CD4-positive, alpha-beta memory T cell (primary cell): ENCODE measurements at regions not wholly inside any gene's neighbourhood (a gene's known extent, or its start where the extent isn't known, plus 50 kb on each side); places are given as distances from the start of the nearest gene placed in this dataset.

Experiments used
- CTCF ChIA-PET: fragments of 350-600 bp; sonication (Branson Sonifier 250); formaldehyde crosslinking; loops from one replicate; lab custom pipeline; 2021; ENCODE audit warnings: inconsistent platforms; ENCODE audit not compliant: partially characterized antibody; lab: Charles Lee
- POLR2A ChIA-PET: fragments of 350-600 bp; sonication (Branson Sonifier 250); formaldehyde crosslinking; loops from one replicate; lab custom pipeline; 2021; ENCODE audit not compliant: partially characterized antibody; lab: Charles Lee
- DNase-seq, 5 donors: peaks; one replicate each; pipeline versions ENCODE4 v3.0.0 to v3.0.0-alpha.2; 2020 to 2022; ENCODE audit warnings: mixed read lengths in 1 of 5
- H3K27ac ChIP-seq: one replicate; pipeline ENCODE4 v1.7.0; 2013; ENCODE audit warnings: low read depth, low read length
- H3K27me3 ChIP-seq: 2 replicates; pipeline ENCODE4 v1.7.0; 2013; ENCODE audit warnings: mild to moderate bottlenecking, low read length, moderate library complexity; ENCODE audit not compliant: insufficient read depth
- H3K36me3 ChIP-seq: 2 replicates; pipeline ENCODE4 v1.7.0; 2013; ENCODE audit warnings: mild to moderate bottlenecking, low read length, moderate library complexity; ENCODE audit not compliant: insufficient read depth
- H3K4me1 ChIP-seq: 2 replicates; pipeline ENCODE4 v1.7.0; 2013; ENCODE audit warnings: mild to moderate bottlenecking, low read length, moderate library complexity; ENCODE audit not compliant: insufficient read depth
- H3K4me3 ChIP-seq, 2 donors: one replicate each; pipeline ENCODE4 v1.7.0; 2013; ENCODE audit warnings: low read length in 2 of 2, mild to moderate bottlenecking in 1 of 2
- H3K9me3 ChIP-seq, 2 donors: one replicate each; pipeline ENCODE4 v1.7.0; 2013; ENCODE audit warnings: low read length in 2 of 2, control low read depth in 1 of 2; ENCODE audit not compliant: control insufficient read depth in 1 of 2
- H3K27ac Mint-ChIP-seq, 7 donors: one replicate each; pipeline ENCODE4 v1.8.0; 2020 to 2021; ENCODE audit warnings: mixed read lengths in 7 of 7, mild to moderate bottlenecking in 6 of 7, inconsistent platforms in 3 of 7, moderate library complexity in 3 of 7
- H3K27me3 Mint-ChIP-seq, 2 donors: one replicate each; pipeline ENCODE4 v1.8.0; 2020 to 2021; ENCODE audit warnings: mixed read lengths in 2 of 2
- H3K36me3 Mint-ChIP-seq, 2 donors: one replicate each; pipeline ENCODE4 v1.8.0; 2020 to 2021; ENCODE audit warnings: mixed read lengths in 2 of 2, inconsistent platforms in 1 of 2, mild to moderate bottlenecking in 1 of 2
- H3K4me1 Mint-ChIP-seq, 4 donors: one replicate each; pipeline ENCODE4 v1.8.0; 2020 to 2021; ENCODE audit warnings: mixed read lengths in 4 of 4, mild to moderate bottlenecking in 1 of 4
- H3K4me3 Mint-ChIP-seq, 8 donors: one replicate each; pipeline ENCODE4 v1.8.0; 2020 to 2021; ENCODE audit warnings: mixed read lengths in 8 of 8, mild to moderate bottlenecking in 7 of 8, moderate library complexity in 6 of 8, inconsistent platforms in 3 of 8
- H3K9me3 Mint-ChIP-seq, 8 donors: one replicate each; pipeline ENCODE4 v1.8.0; 2020 to 2021; ENCODE audit warnings: mixed read lengths in 8 of 8, mild to moderate bottlenecking in 5 of 8, inconsistent platforms in 3 of 8, moderate library complexity in 1 of 8
- intact Hi-C: fragments of 100-400 bp; cut with micrococcal nuclease; formaldehyde crosslinking; loops from one replicate; pipeline ENCODE4 v1.15.1; 2023

DNA sequence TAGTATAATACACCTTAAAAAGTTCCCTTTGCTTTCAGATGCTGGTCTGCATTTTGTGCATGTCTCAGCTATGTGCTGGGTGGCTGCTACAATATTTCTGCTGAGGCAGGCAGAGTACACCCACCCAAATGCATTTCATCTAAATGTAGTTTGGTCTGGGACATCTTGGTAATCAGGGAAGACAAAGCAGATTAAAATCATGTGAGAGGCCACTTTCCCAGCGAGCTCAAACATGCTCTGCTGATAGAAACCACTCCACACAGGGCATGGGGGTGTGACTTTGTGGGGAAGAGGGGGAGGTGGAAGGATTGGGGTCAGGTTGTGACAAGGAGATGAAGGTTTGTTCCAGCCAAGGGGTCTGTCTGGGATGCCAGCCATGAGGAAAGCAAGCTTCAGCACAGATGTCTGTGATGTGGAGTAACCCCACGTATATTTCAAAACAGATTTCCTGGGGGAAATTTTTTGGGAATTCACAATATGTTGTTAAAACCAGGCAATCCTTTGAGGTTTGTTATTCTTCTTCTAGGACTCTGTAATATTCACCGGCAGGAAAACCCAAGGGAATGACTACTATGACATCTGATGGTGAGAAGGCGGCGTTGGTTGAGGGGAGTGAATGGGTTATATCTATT is 255.1 kb upstream of the FGGY start:
- no peaks in the 10 kb centered on the region for H3K9me3 Mint-ChIP-seq
- intact Hi-C loops: no loop called here
- Histone ChIP-seq H3K36me3 (no peaks in the 10 kb centered on the region), H3K27ac (no peak overlapping the region), H3K9me3 (no peaks in the 10 kb centered on the region), H3K4me3 (no peak overlapping the region), H3K4me1 (peaks cover 28% of the 10 kb centered on the region), H3K27me3 (no peaks in the 10 kb centered on the region)
- no peak for DNase-seq
- POLR2A ChIA-PET: no interaction called here
- H3K36me3 Mint-ChIP-seq: no peaks in the 10 kb centered on the region
- CTCF ChIA-PET: interaction anchor here (0.7 kb wide), 1 partner anchor 258 kb away, joined by 3 read pairs; the partner anchor contains the start of gene JUN
- H3K27me3 Mint-ChIP-seq: no peaks in the 10 kb centered on the region
- H3K4me1 Mint-ChIP-seq: peaks cover 27 to 42% (median 31%) of the 10 kb centered on the region in 4 donors
- peak overlapping the region in 1 of 7 donors; percentile 3 for H3K27ac Mint-ChIP-seq
- H3K4me3 Mint-ChIP-seq: no peak overlapping the region

DNA sequence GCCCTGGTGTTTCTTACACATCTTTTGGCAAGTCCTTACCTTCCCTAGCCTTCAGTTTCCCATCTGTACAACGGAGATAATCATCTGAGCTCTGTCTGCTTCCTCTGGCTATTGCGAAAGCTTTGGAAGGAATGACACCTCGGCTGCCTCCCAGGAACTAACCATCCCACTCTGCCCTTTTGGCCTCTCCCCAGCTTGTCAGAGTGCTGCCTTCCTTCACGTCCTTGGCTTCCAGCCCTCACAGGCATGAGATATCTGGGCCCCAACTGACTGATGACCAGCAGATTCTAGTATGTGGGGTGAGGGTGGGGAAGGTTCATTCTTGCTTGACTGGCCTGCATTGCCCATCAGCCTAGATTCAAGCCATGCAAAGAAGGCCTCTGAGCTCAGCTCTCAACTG is 253.1 kb upstream of the FGGY start:
- Mint-ChIP-seq H3K4me1 (peaks cover 32 to 59% (median 41%) of the 10 kb centered on the region in 4 donors), H3K4me3 (no peak overlapping the region), H3K27ac (peak overlapping the region in 1 of 7 donors; percentile 27), H3K27me3 (no peaks in the 10 kb centered on the region), H3K36me3 (no peaks in the 10 kb centered on the region), H3K9me3 (no peaks in the 10 kb centered on the region)
- ChIA-PET POLR2A (interaction anchor here (1.9 to 4.8 kb wide), 2 partner anchors 24 to 259 kb away, joined by 6 to 33 read pairs; partner anchors contain the start of gene JUN), CTCF (no interaction called here)
- intact Hi-C loops: no loop called here
- no peak overlapping the region for H3K4me3 ChIP-seq
- no peaks in the 10 kb centered on the region for H3K36me3 ChIP-seq
- no peak overlapping the region for H3K27ac ChIP-seq
- peaks cover 38% of the 10 kb centered on the region for H3K4me1 ChIP-seq
- no peaks in the 10 kb centered on the region for H3K9me3 ChIP-seq
- DNase-seq: no peak
- H3K27me3 ChIP-seq: no peaks in the 10 kb centered on the region

DNA sequence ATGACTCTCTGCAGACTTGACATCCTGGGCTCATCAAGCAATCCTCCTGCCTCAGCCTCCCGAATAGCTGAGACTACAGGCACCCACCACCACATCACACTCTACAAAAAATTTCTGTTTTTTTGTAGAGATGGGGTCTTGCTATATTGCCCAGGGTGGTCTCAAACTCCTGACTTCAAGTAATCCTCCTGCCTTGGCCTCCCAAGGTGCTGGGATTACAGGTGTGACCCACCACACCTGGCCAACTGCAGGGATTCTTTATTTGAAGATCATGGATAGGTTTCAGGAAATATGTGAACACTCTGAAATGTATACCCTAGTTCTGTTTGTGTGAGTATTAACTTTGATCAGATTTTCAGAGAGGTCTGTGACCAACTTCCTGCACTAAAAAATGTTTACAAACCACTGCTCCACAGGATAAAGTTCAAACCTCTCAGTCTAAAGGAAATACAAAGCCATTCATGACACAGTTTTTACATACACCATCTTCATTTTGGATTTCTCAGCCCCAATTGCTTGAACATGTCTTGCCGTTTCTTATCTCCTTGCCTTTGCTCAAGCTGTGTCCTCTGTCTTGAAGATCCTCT is 252.3 kb upstream of the FGGY start:
- peaks cover 38% of the 10 kb centered on the region for H3K4me1 ChIP-seq
- H3K4me1 Mint-ChIP-seq: peaks cover 32 to 59% (median 41%) of the 10 kb centered on the region in 4 donors

DNA sequence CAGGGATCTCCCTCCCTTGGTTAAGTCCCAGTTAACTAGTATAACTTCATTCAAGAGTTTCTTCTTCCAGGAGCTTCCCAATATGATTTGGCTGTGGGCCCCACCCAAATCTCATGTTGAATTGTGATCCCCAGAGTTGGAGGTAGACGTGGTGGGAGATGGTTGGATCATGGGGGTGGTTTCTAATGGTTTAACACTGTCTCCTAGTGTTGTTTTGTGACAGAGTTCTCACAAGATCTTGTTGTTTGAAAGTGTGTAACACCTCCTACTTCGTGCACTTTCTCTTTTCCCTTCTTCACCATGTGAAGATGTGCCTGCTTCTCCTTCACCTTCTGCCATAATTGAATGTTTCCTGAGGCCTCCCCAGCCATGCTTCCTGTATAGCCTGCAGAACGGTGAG is 251.8 kb upstream of the FGGY start:
- Mint-ChIP-seq H3K4me1 (peaks cover 32 to 59% (median 41%) of the 10 kb centered on the region in 4 donors), H3K27me3 (no peaks in the 10 kb centered on the region), H3K4me3 (peak overlapping the region in 7 of 8 donors; percentile 7 to 77 (median 61)), H3K27ac (peak overlapping the region; percentile 13 to 89 (median 83)), H3K9me3 (no peaks in the 10 kb centered on the region), H3K36me3 (no peaks in the 10 kb centered on the region)
- Histone ChIP-seq H3K27me3 (no peaks in the 10 kb centered on the region), H3K27ac (peak overlapping the region; percentile 4), H3K9me3 (no peaks in the 10 kb centered on the region), H3K36me3 (no peaks in the 10 kb centered on the region), H3K4me1 (peaks cover 38% of the 10 kb centered on the region), H3K4me3 (no peak overlapping the region)
- CTCF ChIA-PET: interaction anchor here (1.5 kb wide), 1 partner anchor 103 kb away, joined by 4 read pairs; no protein-coding TSS in a partner anchor
- POLR2A ChIA-PET: interaction anchor here (1.9 to 4.8 kb wide), 2 partner anchors 25 to 260 kb away, joined by 6 to 33 read pairs; partner anchors contain the start of gene JUN
- no peak for DNase-seq
- intact Hi-C loops: no loop called here

More for the DNA sequence above, 252.3 kb upstream of the FGGY start:
- Mint-ChIP-seq H3K9me3 (no peaks in the 10 kb centered on the region), H3K36me3 (no peaks in the 10 kb centered on the region), H3K4me3 (peak overlapping the region in 7 of 8 donors; percentile 7 to 77 (median 61)), H3K27me3 (no peaks in the 10 kb centered on the region), H3K27ac (peak overlapping the region; percentile 13 to 89 (median 83))
- no peaks in the 10 kb centered on the region for H3K9me3 ChIP-seq
- no peaks in the 10 kb centered on the region for H3K27me3 ChIP-seq
- DNase-seq: peak in 4 of 5 donors; percentile 10 to 23 (median 20)
- peak overlapping the region; percentile 4 for H3K27ac ChIP-seq
- peak overlapping the region in 1 of 2 donors; percentile 6 for H3K4me3 ChIP-seq
- intact Hi-C loops: no loop called here
- H3K36me3 ChIP-seq: no peaks in the 10 kb centered on the region
- CTCF ChIA-PET: no interaction called here
- POLR2A ChIA-PET: interaction anchor here (1.9 to 4.8 kb wide), 2 partner anchors 24 to 260 kb away, joined by 6 to 33 read pairs; partner anchors contain the start of gene JUN

DNA sequence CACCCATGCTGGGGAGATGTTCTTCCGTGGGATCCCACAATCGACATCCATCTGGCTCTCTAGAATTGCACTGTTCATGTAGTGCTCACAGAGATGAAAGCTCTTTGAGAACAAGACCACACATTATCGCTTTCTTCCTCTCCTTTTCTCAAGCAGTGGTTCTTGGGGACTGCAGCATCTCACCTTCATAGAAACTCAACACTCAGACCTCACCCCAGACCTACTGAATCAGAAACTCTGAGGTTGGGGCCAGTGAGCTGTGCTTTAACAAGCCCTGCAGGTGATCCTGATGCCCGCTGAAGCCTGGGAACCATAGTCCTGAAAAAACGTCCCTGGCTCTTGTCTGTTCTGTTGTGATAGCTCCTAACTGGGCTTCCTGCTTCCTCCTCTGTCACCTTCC is 251.3 kb upstream of the FGGY start:
- H3K27ac Mint-ChIP-seq: peak overlapping the region; percentile 13 to 89 (median 83)

DNA sequence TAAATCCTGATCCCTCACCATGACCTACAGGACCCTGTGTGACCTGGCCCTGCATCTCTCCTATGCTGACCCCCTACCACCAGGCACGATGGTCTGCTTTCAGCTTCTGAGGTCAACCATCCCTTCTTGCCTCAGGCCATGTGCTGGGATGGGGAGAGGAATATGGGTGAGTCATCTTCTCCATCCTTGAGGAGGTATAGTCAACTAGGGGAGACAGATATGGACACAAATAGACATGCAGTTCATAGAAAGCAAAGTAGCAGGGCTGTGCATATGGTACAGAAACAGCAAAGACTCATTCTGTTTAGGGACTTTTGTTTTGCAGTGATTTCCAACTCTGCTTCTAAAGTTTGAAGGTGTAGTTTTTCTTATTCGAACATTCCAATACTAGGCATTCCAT is 250.8 kb upstream of the FGGY start:
- Mint-ChIP-seq H3K36me3 (no peaks in the 10 kb centered on the region), H3K27ac (peak overlapping the region; percentile 13 to 89 (median 86)), H3K9me3 (no peaks in the 10 kb centered on the region), H3K4me1 (peaks cover 31 to 59% (median 40%) of the 10 kb centered on the region in 4 donors), H3K27me3 (no peaks in the 10 kb centered on the region), H3K4me3 (peak overlapping the region in 3 of 8 donors; percentile 24 to 71 (median 61))
- POLR2A ChIA-PET: interaction anchor here (1.4 to 4.8 kb wide), 3 partner anchors 19 to 261 kb away, joined by 4 to 33 read pairs (median 5); partner anchors contain the start of gene JUN
- H3K27ac ChIP-seq: no peak overlapping the region
- intact Hi-C loops: no loop called here
- CTCF ChIA-PET: interaction anchor here (0.5 to 1.8 kb wide), 4 partner anchors 20 to 196 kb away, joined by 3 to 6 read pairs (median 4); no protein-coding TSS in a partner anchor
- H3K36me3 ChIP-seq: no peaks in the 10 kb centered on the region
- no peak for DNase-seq
- H3K9me3 ChIP-seq: no peaks in the 10 kb centered on the region
- H3K4me3 ChIP-seq: no peak overlapping the region
- H3K27me3 ChIP-seq: no peaks in the 10 kb centered on the region
- peaks cover 38% of the 10 kb centered on the region for H3K4me1 ChIP-seq

More for the DNA sequence above, 251.3 kb upstream of the FGGY start:
- no peaks in the 10 kb centered on the region for H3K9me3 ChIP-seq
- H3K4me1 ChIP-seq: peaks cover 38% of the 10 kb centered on the region
- no peaks in the 10 kb centered on the region for H3K27me3 Mint-ChIP-seq
- H3K4me3 Mint-ChIP-seq: peak overlapping the region in 6 of 8 donors; percentile 41 to 77 (median 61)
- H3K4me3 ChIP-seq: no peak overlapping the region
- DNase-seq: no peak
- intact Hi-C loops: no loop called here
- H3K4me1 Mint-ChIP-seq: peaks cover 31 to 59% (median 40%) of the 10 kb centered on the region in 4 donors
- H3K27ac ChIP-seq: no peak overlapping the region
- ChIA-PET CTCF (interaction anchor here (0.5 to 1.5 kb wide), 2 partner anchors 104 to 195 kb away, joined by 3 to 4 read pairs; no protein-coding TSS in a partner anchor), POLR2A (interaction anchor here (1.4 to 4.8 kb wide), 3 partner anchors 20 to 261 kb away, joined by 4 to 33 read pairs (median 6); partner anchors contain the start of gene JUN)
- H3K9me3 Mint-ChIP-seq: no peaks in the 10 kb centered on the region
- H3K27me3 ChIP-seq: no peaks in the 10 kb centered on the region
- no peaks in the 10 kb centered on the region for H3K36me3 Mint-ChIP-seq
- no peaks in the 10 kb centered on the region for H3K36me3 ChIP-seq
